OCI-LY1 (cell line): ENCODE measurements at regions not wholly inside any gene's neighbourhood (a gene's known extent, or its start where the extent isn't known, plus 50 kb on each side); places are given as distances from the start of the nearest gene placed in this dataset.
"Not testable (repeated sequence)": the region's sequence is repeated elsewhere in the genome, so short reads cannot be mapped to it uniquely, and the experiment has no call there.

Source experiments
- H2AFZ ChIP-seq: fragments of 200-600 bp; sonication (generic), shearing (Covaris generic); 2 replicates; pipeline ENCODE4 v1.6.0; 2014; ENCODE audit warnings: antibody characterized with exemption, mild to moderate bottlenecking, low read length
- H3F3A ChIP-seq: fragments of 200-600 bp; sonication (generic), shearing (Covaris generic); 2 replicates; pipeline ENCODE4 v1.6.0; 2014; ENCODE audit warnings: mild to moderate bottlenecking, antibody characterized with exemption, low read length, moderate library complexity; ENCODE audit not compliant: insufficient read depth
- H3K27ac ChIP-seq: fragments of 200-600 bp; sonication (generic); 2 replicates; pipeline ENCODE4 v1.5.1; 2014; ENCODE audit warnings: low read length, mixed run types, mild to moderate bottlenecking, low read depth; ENCODE audit not compliant: poor library complexity, severe bottlenecking
- H3K27me3 ChIP-seq: fragments of 200-600 bp; sonication (generic); 2 replicates; pipeline ENCODE4 v1.6.0; 2014; ENCODE audit warnings: antibody characterized with exemption, mild to moderate bottlenecking, low read length, moderate library complexity; ENCODE audit not compliant: insufficient read depth
- H3K36me3 ChIP-seq: fragments of 200-600 bp; sonication (generic); 2 replicates; pipeline ENCODE4 v1.6.1; 2014; ENCODE audit warnings: mild to moderate bottlenecking, antibody characterized with exemption, low read length, moderate library complexity, mixed read lengths; ENCODE audit not compliant: insufficient read depth
- H3K4me1 ChIP-seq: fragments of 200-600 bp; sonication (generic); 2 replicates; pipeline ENCODE4 v1.5.1; 2014; ENCODE audit warnings: mild to moderate bottlenecking, low read length, moderate library complexity; ENCODE audit not compliant: insufficient read depth, severe bottlenecking
- H3K4me2 ChIP-seq: fragments of 200-600 bp; sonication (generic), shearing (Covaris generic); 2 replicates; pipeline ENCODE4 v1.6.1; 2014; ENCODE audit warnings: low read length
- H3K4me3 ChIP-seq: fragments of 200-600 bp; sonication (generic); 2 replicates; pipeline ENCODE4 v1.5.1; 2014; ENCODE audit warnings: low read length, low read depth, mild to moderate bottlenecking, mixed read lengths; ENCODE audit not compliant: poor library complexity, severe bottlenecking
- H3K79me2 ChIP-seq: fragments of 200-600 bp; shearing (Covaris generic); 2 replicates; pipeline ENCODE4 v1.6.1; 2016; ENCODE audit warnings: mixed run types, low read length, mixed read lengths; ENCODE audit not compliant: insufficient read depth
- H3K9ac ChIP-seq: fragments of 200-600 bp; sonication (generic), shearing (Covaris generic); 2 replicates; pipeline ENCODE4 v1.6.1; 2014; ENCODE audit warnings: mild to moderate bottlenecking, low read length, mixed read lengths
- H3K9me2 ChIP-seq: fragments of 200-600 bp; sonication (generic), shearing (Covaris generic); 2 replicates; pipeline ENCODE4 v1.6.1; 2014; ENCODE audit warnings: low read depth, mild to moderate bottlenecking, low read length, mixed read lengths
- H3K9me3 ChIP-seq: fragments of 200-600 bp; shearing (Covaris generic); 2 replicates; pipeline ENCODE4 v1.6.1; 2014; ENCODE audit warnings: low read length, mixed read lengths
- H4K20me1 ChIP-seq: fragments of 200-600 bp; sonication (generic), shearing (Covaris generic); 2 replicates; pipeline ENCODE4 v1.6.0; 2016; ENCODE audit warnings: mild to moderate bottlenecking, low read length; ENCODE audit not compliant: insufficient read depth
- EZH2 ChIP-seq: fragments of 200-600 bp; sonication (generic), shearing (Covaris generic); IDR thresholded peaks from 2 replicates; pipeline ENCODE4 v1.8.0; 2017; ENCODE audit warnings: borderline replicate concordance, mixed run types, mild to moderate bottlenecking, antibody characterized with exemption, low read length, moderate library complexity, mixed read lengths
- TF ChIP-seq, protein P1 (sequence below): fragments of 200-600 bp; sonication (generic), shearing (Covaris generic); IDR thresholded peaks from 2 replicates; pipeline ENCODE4 v1.5.1; 2017; ENCODE audit warnings: mild to moderate bottlenecking, antibody characterized with exemption, low read length, moderate library complexity, mixed read lengths

DNA sequence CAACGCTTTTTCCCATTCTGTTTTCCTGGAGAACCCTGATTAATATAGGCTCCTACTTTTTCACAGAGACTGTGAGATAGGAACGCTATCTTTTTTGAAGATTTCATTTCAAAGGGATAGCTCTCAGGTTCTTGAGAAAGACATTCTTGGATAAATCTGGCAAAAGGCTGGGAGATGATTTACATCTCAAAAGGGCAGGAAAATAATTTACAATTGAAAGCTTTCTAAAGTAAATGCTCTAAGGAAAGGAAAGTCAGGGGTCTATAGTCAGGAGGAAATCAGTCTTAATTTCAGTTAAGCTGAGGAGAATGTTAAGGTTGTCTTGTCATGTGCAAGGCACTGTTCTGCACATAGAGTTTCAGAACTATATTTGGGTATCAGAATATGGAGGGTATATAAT, 278.8 kb downstream of the KIF20B start:
- Histone ChIP-seq H3K4me3 (no peak overlapping the region), H3F3A (no peaks in the 10 kb centered on the region), H3K27me3 (no peaks in the 10 kb centered on the region), H3K9me2 (no peaks in the 10 kb centered on the region), H3K79me2 (no peaks in the 10 kb centered on the region), H3K4me2 (no peak overlapping the region), H3K36me3 (no peaks in the 10 kb centered on the region), H2AFZ (no peak overlapping the region), H3K4me1 (no peaks in the 10 kb centered on the region), H3K9ac (no peak overlapping the region), H3K9me3 (no peaks in the 10 kb centered on the region), H3K27ac (no peak overlapping the region), H4K20me1 (no peaks in the 10 kb centered on the region)
- no peak for TF ChIP-seq EZH2
- TF ChIP-seq, protein P1, sequence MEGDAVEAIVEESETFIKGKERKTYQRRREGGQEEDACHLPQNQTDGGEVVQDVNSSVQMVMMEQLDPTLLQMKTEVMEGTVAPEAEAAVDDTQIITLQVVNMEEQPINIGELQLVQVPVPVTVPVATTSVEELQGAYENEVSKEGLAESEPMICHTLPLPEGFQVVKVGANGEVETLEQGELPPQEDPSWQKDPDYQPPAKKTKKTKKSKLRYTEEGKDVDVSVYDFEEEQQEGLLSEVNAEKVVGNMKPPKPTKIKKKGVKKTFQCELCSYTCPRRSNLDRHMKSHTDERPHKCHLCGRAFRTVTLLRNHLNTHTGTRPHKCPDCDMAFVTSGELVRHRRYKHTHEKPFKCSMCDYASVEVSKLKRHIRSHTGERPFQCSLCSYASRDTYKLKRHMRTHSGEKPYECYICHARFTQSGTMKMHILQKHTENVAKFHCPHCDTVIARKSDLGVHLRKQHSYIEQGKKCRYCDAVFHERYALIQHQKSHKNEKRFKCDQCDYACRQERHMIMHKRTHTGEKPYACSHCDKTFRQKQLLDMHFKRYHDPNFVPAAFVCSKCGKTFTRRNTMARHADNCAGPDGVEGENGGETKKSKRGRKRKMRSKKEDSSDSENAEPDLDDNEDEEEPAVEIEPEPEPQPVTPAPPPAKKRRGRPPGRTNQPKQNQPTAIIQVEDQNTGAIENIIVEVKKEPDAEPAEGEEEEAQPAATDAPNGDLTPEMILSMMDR, result no peak

DNA sequence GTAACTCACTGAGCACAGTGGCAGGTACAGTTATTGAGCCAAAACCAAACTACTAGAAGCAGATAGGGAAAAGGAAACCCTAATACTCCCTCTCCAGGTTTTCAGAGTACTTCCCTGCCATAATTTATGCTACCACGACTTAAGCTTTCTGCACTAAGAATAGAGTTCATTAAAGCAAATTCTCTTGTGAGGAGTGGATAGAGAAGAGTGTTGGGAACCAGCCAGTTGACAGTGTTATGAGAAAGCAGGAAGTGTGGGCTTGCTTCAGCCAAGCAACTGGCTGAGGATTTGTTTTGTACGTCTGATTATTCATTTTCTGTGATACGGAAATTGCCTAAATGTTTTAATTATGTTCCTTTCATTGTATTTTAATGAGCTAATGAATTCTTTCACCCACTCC, 280.5 kb downstream of the KIF20B start:
- Histone ChIP-seq H3K9me3 (no peaks in the 10 kb centered on the region), H3K36me3 (no peaks in the 10 kb centered on the region), H4K20me1 (no peaks in the 10 kb centered on the region), H3F3A (no peaks in the 10 kb centered on the region), H3K79me2 (no peaks in the 10 kb centered on the region), H3K4me1 (no peaks in the 10 kb centered on the region), H3K9ac (no peak overlapping the region), H3K9me2 (no peaks in the 10 kb centered on the region), H3K27me3 (no peaks in the 10 kb centered on the region), H2AFZ (no peak overlapping the region), H3K4me2 (no peak overlapping the region), H3K27ac (no peak overlapping the region), H3K4me3 (no peak overlapping the region)
- TF ChIP-seq, protein P1, result no peak

DNA sequence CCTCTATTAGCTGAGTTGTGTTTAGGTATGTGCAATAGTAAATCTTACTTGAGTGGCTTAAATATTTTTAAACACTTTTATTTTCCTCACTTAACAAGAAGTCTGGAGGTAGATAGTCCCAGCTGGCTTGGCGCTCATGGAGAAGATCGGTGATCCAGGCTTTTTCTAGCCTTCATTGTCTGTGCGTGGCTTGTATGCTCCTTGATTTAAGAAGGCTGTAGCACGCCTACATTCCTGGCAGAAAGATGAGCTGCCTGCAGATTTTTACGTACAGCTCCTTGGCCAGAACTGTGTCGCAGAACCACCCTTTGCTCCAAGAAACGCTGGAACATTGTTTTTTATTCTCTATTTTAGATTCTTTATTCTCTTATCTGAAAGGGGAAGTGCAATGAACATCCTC, 284.1 kb downstream of the KIF20B start:
- Histone ChIP-seq H3K9me3 (no peaks in the 10 kb centered on the region), H4K20me1 (no peaks in the 10 kb centered on the region), H3K27me3 (no peaks in the 10 kb centered on the region), H3K4me1 (no peaks in the 10 kb centered on the region), H3K36me3 (no peaks in the 10 kb centered on the region), H3K9ac (no peak overlapping the region), H3K79me2 (no peaks in the 10 kb centered on the region), H3K4me3 (no peak overlapping the region), H3K9me2 (no peaks in the 10 kb centered on the region), H3F3A (no peaks in the 10 kb centered on the region), H3K4me2 (no peak overlapping the region), H2AFZ (no peak overlapping the region), H3K27ac (no peak overlapping the region)
- TF ChIP-seq, protein P1, result no peak
- TF ChIP-seq EZH2, result no peak

DNA sequence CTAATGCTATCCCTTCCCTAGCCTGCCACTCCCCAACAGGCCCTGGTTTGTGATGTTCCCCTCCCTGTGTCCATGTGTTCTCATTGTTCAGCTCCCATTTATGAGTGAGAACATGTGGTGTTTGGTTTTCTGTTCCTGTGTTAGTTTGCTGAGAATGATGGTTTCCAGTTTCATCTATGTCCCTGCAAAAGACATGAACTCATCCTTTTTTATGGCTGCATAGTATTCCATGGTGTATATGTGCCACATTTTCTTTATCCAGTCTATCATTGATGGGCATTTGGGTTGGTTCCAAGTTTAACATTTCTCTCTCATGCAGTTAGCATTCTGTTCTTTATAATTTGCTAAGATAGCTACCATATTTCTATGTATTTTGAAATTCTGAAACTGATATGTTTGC, 287.0 kb downstream of the KIF20B start:
- not testable (repeated sequence) for H3K27ac ChIP-seq, H3K4me2 ChIP-seq, H3K4me1 ChIP-seq, H3K4me3 ChIP-seq, H3K9ac ChIP-seq, H3K79me2 ChIP-seq, H3K27me3 ChIP-seq, H3K36me3 ChIP-seq, H2AFZ ChIP-seq, H3K9me3 ChIP-seq, H4K20me1 ChIP-seq, H3F3A ChIP-seq, H3K9me2 ChIP-seq
